ENCODE measurements at regions not wholly inside any gene's neighbourhood (a gene's known extent, or its start where the extent isn't known, plus 50 kb on each side); places are given as distances from the start of the nearest gene placed in this dataset.

- POLR2A ChIA-PET (ENCODE audit: unreplicated experiment): no interaction called here
- H3K4me2 ChIP-seq (ENCODE audit: low read length): no peak overlapping the region
- H4K20me1 ChIP-seq (ENCODE audit: low read length): no peaks in the 10 kb centered on the region
- TF ChIP-seq EZH2 (IDR thresholded peaks at IDR 0.05; ENCODE audit: low read length, unreplicated experiment) (no peak), CTCF (conservative IDR thresholded peaks at IDR 0.05; ENCODE audit: low read depth, low read length) (no peak), EZH2phosphoT487 (IDR thresholded peaks at IDR 0.05; ENCODE audit: borderline replicate concordance, low read length) (no peak)
- DNase-seq (no peak), ATAC-seq (no peak)
- no peak overlapping the region for H2AFZ ChIP-seq (ENCODE audit: low read length)
- H3K9me2 ChIP-seq (replicated peaks; ENCODE audit: low read length): no peaks in the 10 kb centered on the region
- no peaks in the 10 kb centered on the region for H3K79me2 ChIP-seq (ENCODE audit: low read length)
- no peaks in the 10 kb centered on the region for H3F3A ChIP-seq (ENCODE audit: low read length, unreplicated experiment)
- H3K36me3 ChIP-seq (ENCODE audit: low read depth, low read length): no peaks in the 10 kb centered on the region
- no peaks in the 10 kb centered on the region for H3K9me3 ChIP-seq (ENCODE audit: low read length)
- H3K9ac ChIP-seq (ENCODE audit: low read length): no peak overlapping the region
- intact Hi-C loops (cut with micrococcal nuclease): no loop called here
- CTCF ChIA-PET: no interaction called here
- H3K4me1 ChIP-seq (ENCODE audit: insufficient read depth, low read length): peaks cover 11% of the 10 kb centered on the region
- no TSS peak for BruUV-seq (replicated peaks)
- H3K4me3 ChIP-seq (ENCODE audit: low read length): no peak overlapping the region
- no peak overlapping the region for H3K27ac ChIP-seq (ENCODE audit: low read length)
- H3K27me3 ChIP-seq (ENCODE audit: low read length): no peaks in the 10 kb centered on the region
Measured at GRCh38 chr6:104540743-104541142, 319.0 kb downstream of the HACE1 start.

GRCh38 chr6:104539173-104539572, 320.5 kb downstream of the HACE1 start:
- no peak for TF ChIP-seq EZH2 (IDR thresholded peaks at IDR 0.05; ENCODE audit: low read length, unreplicated experiment)
- TF ChIP-seq EZH2phosphoT487 (IDR thresholded peaks at IDR 0.05; ENCODE audit: borderline replicate concordance, low read length): no peak
- no peak for TF ChIP-seq CTCF (conservative IDR thresholded peaks at IDR 0.05; ENCODE audit: low read depth, low read length)
- Histone ChIP-seq H3K9me2 (replicated peaks; ENCODE audit: low read length) (no peaks in the 10 kb centered on the region), H3K27ac (ENCODE audit: low read length) (no peak overlapping the region), H2AFZ (ENCODE audit: low read length) (no peak overlapping the region), H3F3A (ENCODE audit: low read length, unreplicated experiment) (no peaks in the 10 kb centered on the region), H3K27me3 (ENCODE audit: low read length) (no peaks in the 10 kb centered on the region), H3K4me2 (ENCODE audit: low read length) (no peak overlapping the region), H3K36me3 (ENCODE audit: low read depth, low read length) (no peaks in the 10 kb centered on the region), H3K9me3 (ENCODE audit: low read length) (no peaks in the 10 kb centered on the region), H3K9ac (ENCODE audit: low read length) (no peak overlapping the region), H3K79me2 (ENCODE audit: low read length) (no peaks in the 10 kb centered on the region), H3K4me3 (ENCODE audit: low read length) (no peak overlapping the region), H3K4me1 (ENCODE audit: insufficient read depth, low read length) (peaks cover 11% of the 10 kb centered on the region), H4K20me1 (ENCODE audit: low read length) (no peaks in the 10 kb centered on the region)
- POLR2A ChIA-PET (ENCODE audit: unreplicated experiment): no interaction called here
- ATAC-seq: no peak
- no peak for DNase-seq
- intact Hi-C loops (cut with micrococcal nuclease): no loop called here
- BruUV-seq (replicated peaks): no TSS peak
- CTCF ChIA-PET: interaction anchor here (0.6 kb wide), 1 partner anchor 44 kb away, joined by 4 read pairs; no protein-coding TSS in a partner anchor

- BruUV-seq (replicated peaks): no TSS peak
- Histone ChIP-seq H3K9ac (ENCODE audit: low read length) (no peak overlapping the region), H3K36me3 (ENCODE audit: low read depth, low read length) (no peaks in the 10 kb centered on the region), H3F3A (ENCODE audit: low read length, unreplicated experiment) (no peaks in the 10 kb centered on the region), H3K4me3 (ENCODE audit: low read length) (no peak overlapping the region), H3K9me3 (ENCODE audit: low read length) (no peaks in the 10 kb centered on the region), H3K79me2 (ENCODE audit: low read length) (no peaks in the 10 kb centered on the region), H3K27ac (ENCODE audit: low read length) (no peak overlapping the region), H3K4me1 (ENCODE audit: insufficient read depth, low read length) (peaks cover 11% of the 10 kb centered on the region), H3K27me3 (ENCODE audit: low read length) (no peaks in the 10 kb centered on the region), H4K20me1 (ENCODE audit: low read length) (no peaks in the 10 kb centered on the region), H2AFZ (ENCODE audit: low read length) (no peak overlapping the region), H3K9me2 (replicated peaks; ENCODE audit: low read length) (no peaks in the 10 kb centered on the region), H3K4me2 (ENCODE audit: low read length) (no peak overlapping the region)
- intact Hi-C loops (cut with micrococcal nuclease): no loop called here
- no peak for ATAC-seq
- TF ChIP-seq EZH2 (IDR thresholded peaks at IDR 0.05; ENCODE audit: low read length, unreplicated experiment): no peak
- TF ChIP-seq CTCF (conservative IDR thresholded peaks at IDR 0.05; ENCODE audit: low read depth, low read length): no peak
- no peak for TF ChIP-seq EZH2phosphoT487 (IDR thresholded peaks at IDR 0.05; ENCODE audit: borderline replicate concordance, low read length)
- DNase-seq: no peak
- CTCF ChIA-PET: no interaction called here
- POLR2A ChIA-PET (ENCODE audit: unreplicated experiment): no interaction called here
Measured at GRCh38 chr6:104537872-104538271, 321.8 kb downstream of the HACE1 start.

Data from PC-3 (cell line).